DMS153 treated with DMSO at 0.1 percent for 48 hours (cell line): ENCODE measurements at regions not wholly inside any gene's neighbourhood (a gene's known extent, or its start where the extent isn't known, plus 50 kb on each side); places are given as distances from the start of the nearest gene placed in this dataset.
"Not testable (repeated sequence)": the region's sequence is repeated elsewhere in the genome, so short reads cannot be mapped to it uniquely, and the experiment has no call there.

ENCODE experiments used
- DNase-seq: peaks from one replicate; lab custom pipeline; 2025; ENCODE audit not compliant: unreplicated experiment; lab: John Stamatoyannopoulos, UW

- DNase-seq = no peak
Observed at GRCh38 chrX:127782904-127783303, 269.3 kb downstream of the ACTRT1 start.

DNA sequence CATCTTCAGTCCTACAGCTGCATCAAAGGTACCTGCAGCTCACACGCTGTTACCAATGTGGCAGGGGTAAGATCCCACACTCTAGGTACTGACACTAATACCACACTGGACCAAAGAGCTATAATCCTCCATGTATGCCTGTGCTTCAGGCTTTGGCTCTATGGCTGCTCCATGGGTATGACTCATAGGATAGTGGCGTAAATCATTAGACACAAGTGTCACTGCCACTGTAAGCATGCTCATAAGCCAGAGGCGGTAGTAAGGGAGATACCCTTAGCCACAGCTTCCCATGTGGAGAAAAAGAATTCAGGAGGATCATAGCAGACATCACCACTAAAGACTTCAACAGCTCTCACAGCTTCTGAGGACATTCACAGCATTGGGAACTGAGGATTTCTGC, 287.5 kb downstream of the ACTRT1 start:
- no peak for DNase-seq

GRCh38 chrX:127762663-127763062, 289.5 kb downstream of the ACTRT1 start:
- no peak for DNase-seq

GRCh38 chrX:127732709-127733108, 319.5 kb downstream of the ACTRT1 start:
- no peak for DNase-seq

- DNase-seq = no peak
Observed at GRCh38 chrX:127726227-127726626, 326.0 kb downstream of the ACTRT1 start.

- peak; percentile 13 for DNase-seq
Observed at GRCh38 chrX:127708155-127708554, 344.0 kb downstream of the ACTRT1 start.

GRCh38 chrX:127702527-127702926, 349.7 kb downstream of the ACTRT1 start:
- no peak for DNase-seq

DNA sequence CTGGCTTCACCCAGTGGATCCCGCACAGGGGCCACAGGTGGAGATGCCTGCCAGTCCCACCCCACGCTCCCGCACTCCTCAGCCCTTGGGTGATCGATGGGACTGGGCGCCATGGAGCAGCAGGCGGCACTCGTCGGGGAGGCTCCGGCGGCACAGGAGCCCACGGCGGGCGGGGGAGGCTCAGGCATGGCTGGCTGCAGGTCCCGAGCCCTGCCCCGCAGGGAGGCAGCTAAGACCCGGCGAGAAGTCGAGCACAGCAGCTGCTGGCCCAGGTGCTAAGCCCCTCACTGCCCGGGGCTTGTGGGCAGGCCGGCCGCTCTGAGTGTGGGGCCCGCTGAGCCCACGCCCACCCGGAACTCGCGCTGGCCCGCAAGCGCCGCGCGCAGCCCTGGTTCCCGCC, 389.3 kb downstream of the ACTRT1 start:
- DNase-seq = not testable (repeated sequence)

DNA sequence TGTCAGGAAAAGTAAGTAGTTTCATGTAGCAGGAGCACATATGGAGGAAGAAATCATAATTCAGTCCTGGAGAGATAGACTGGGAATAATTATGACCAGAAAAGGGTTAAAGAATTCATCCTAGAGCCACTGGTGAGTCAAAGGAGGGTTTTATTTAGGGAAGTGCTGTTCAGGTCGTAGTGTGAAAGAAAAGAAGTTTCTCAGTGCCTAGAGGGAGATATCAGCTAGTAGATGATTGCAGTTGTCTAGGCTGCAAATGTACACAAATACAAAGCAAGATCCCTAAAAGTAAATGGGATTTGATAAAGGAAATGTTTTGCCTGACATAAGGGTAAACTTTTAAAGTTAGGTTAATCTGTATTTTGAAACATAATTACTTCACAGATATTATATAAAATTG, 403.2 kb downstream of the ACTRT1 start:
- no peak for DNase-seq

GRCh38 chrX:127621780-127622179, 430.4 kb downstream of the ACTRT1 start:
- no peak for DNase-seq

- no peak for DNase-seq
Observed at GRCh38 chrX:127606590-127606989, 445.6 kb downstream of the ACTRT1 start.

DNA sequence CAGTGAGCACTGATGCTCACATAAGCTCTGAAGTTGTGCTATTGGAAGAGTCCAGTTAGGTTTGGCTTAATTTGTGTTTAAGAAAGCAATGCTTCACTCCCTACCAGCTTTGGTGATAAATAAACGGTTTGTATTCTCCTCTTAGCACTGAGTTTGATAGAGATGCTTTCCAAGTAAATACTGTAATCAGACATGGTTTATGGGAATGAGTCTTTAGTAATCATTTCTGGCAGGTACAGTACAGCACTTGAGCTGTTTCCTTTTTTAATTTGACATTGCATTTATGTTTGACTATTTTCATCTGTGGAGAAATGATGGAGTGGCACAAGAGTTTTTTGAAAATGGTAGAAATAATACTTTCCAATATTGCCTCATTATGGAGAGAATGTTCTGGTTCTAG, 455.3 kb downstream of the ACTRT1 start:
- DNase-seq = no peak

DNA sequence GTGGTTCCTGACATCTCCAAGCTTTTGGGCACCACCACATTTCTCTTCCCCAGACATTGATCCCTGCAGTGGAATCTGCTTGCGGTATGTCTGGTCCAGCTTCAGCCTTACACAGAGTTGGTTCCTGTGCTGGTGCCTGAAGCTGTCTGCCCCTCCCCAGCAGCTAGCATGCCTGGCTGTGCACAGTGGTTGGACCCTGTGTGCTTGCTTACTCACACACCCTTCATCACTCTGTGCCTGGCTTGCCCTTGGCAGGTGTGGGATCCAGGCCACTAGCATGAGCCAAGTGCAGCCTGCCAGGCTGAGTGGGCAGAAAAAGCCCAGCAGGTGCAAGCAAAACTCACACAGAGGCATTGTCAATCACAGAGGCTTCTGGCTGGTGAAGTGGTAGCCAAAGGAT, 473.8 kb downstream of the ACTRT1 start:
- no peak for DNase-seq

GRCh38 chrX:127577884-127578283, 474.3 kb downstream of the ACTRT1 start:
- no peak for DNase-seq

GRCh38 chrX:127574829-127575228, 477.4 kb downstream of the ACTRT1 start:
- DNase-seq = no peak

DNA sequence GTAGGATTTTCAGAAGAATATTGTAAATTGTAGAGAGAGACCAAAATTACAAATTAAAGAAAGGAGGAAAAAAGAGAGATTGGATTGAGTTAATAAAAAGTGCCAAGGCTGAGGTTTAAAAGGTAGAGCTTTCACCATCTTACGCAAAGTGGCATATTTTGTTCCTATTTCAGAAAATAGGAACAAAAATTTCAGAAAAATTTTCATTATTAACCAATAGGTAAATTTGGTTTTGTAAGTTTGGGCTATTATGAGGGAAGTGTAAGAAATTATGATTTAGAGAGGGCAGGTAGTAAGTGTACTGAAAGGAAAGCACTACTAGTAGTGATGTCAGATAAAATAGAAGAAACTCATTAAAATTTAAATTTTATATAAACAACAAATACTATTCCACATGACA, 479.7 kb downstream of the ACTRT1 start:
- no peak for DNase-seq

DNA sequence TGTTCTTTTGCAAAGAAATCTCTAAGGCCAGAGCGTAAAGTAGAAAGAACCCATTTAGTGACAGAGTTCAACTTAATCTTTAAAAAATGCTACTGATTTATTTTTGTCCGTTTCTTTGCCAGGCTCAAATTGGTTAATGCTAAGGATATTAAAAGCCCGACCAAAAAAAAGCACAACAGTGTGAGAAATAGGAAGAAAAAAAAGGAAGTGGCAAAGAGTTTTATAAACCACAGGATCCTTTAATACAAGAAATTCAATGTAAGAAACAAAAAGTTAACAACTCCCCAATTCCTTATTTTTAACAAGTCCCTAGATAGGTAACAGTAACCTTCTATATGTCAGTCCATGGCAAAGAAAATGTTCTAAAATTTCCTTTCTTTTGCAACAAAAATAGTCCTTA, 480.4 kb downstream of the ACTRT1 start:
- DNase-seq = no peak

DNA sequence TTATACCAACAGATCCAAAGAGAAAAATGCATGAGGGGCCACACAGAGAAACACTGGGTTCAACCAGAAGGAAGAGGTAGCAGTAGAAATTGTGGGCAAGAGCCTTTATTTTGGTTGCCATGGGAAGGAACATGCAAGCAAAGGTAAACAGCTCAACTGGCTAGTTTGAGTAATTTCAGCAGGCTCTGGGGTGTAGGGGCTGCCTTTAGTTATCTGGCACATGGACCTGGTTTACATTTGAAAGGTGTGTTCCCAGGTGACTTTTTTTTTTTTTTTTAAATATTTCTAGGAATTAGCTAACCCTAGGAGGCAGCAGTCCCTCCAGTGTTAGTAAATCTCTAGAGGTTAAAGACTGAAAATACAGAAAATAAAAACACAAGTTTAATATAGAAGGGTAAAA, 481.9 kb downstream of the ACTRT1 start:
- no peak for DNase-seq

GRCh38 chrX:127568691-127569090, 483.5 kb downstream of the ACTRT1 start:
- no peak for DNase-seq

- no peak for DNase-seq
Observed at GRCh38 chrX:127558811-127559210, 493.4 kb downstream of the ACTRT1 start.

- no peak for DNase-seq
Observed at GRCh38 chrX:127552571-127552970, 499.6 kb downstream of the ACTRT1 start.

- DNase-seq = no peak
Observed at GRCh38 chrX:127519323-127519722, 532.9 kb downstream of the ACTRT1 start.

DNA sequence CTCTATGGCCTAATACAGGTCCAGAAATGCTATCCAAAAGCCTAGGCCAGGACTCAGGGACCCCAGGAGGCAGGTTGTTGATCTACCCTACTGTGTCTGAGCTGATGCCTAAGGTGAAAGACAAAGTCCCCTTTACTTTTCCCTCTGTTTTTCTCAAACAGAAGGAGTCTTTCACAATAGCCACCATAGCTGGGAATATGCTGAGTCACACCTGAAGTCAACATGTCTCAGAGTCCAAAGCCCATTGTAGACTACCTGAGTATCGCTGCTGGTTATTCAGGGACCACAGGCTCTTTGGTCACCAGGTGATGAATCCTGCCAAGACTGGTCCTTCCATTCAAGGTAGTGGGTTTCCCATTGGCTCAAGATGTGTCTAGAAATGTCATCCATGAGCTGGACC, 562.2 kb downstream of the ACTRT1 start:
- no peak for DNase-seq

GRCh38 chrX:127466211-127466610, 586.0 kb downstream of the ACTRT1 start:
- no peak for DNase-seq
